T-helper 2 cell treated with Interferon-gamma antibody and Interleukin-4, amounts not matched to agents 5 μg/mL and 100 μg/mL, for 36 hours (primary cell): ENCODE measurements at regions not wholly inside any gene's neighbourhood (a gene's known extent, or its start where the extent isn't known, plus 50 kb on each side); places are given as distances from the start of the nearest gene placed in this dataset.
"Not testable (repeated sequence)": the region's sequence is repeated elsewhere in the genome, so short reads cannot be mapped to it uniquely, and the experiment has no call there.

ENCODE experiments used
- DNase-seq: peaks from one replicate; pipeline ENCODE4 v3.0.0; 2021; ENCODE audit warnings: low spot score
- H3K27ac Mint-ChIP-seq: one replicate; pipeline ENCODE4 v1.8.0; 2021; ENCODE audit warnings: mild to moderate bottlenecking, mixed read lengths
- H3K27me3 Mint-ChIP-seq: one replicate; pipeline ENCODE4 v1.8.0; 2021; ENCODE audit warnings: low read depth, mixed read lengths
- H3K36me3 Mint-ChIP-seq: one replicate; pipeline ENCODE4 v1.8.0; 2021; ENCODE audit warnings: low read depth, mixed read lengths
- H3K4me1 Mint-ChIP-seq: one replicate; pipeline ENCODE4 v1.8.0; 2021; ENCODE audit warnings: low read depth, mixed read lengths
- H3K4me3 Mint-ChIP-seq: one replicate; pipeline ENCODE4 v1.8.0; 2022; ENCODE audit warnings: mild to moderate bottlenecking, moderate library complexity, mixed read lengths
- H3K9me3 Mint-ChIP-seq: one replicate; pipeline ENCODE4 v1.8.0; 2021; ENCODE audit warnings: mixed read lengths

DNA sequence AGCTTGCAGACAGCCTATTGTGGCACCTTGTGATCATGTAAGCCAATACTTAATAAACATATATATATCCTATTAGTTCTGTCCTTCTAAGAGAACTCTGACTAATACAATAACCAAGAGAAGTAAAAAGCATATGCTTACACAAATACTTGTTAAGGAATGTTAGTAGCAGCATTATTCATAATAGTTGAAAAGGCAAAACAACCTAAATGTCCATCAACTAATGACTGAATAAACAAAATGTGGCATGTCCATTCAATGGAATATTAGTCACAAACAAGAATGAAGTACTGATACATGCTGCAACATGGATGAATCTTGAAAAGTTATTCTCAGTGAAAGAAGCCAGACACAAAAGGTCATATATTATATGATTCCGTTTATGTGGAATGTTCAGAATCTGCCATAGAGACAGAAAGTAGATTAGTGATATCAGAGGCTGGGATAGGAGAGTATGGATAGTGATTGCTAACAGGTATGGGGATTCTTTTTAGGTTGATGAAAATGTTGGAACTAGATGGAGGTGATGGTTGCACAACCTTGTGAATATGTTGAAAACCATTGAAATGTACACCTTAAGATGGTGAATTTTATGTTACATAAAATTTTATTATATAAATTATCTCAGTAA lies 112.5 kb upstream of the UNC5B start:
- Mint-ChIP-seq H3K4me1 (no peaks in the 10 kb centered on the region), H3K27me3 (peaks cover 23% of the 10 kb centered on the region), H3K9me3 (no peaks in the 10 kb centered on the region), H3K36me3 (no peaks in the 10 kb centered on the region), H3K4me3 (no peak overlapping the region), H3K27ac (no peak overlapping the region)
- no peak for DNase-seq

DNA sequence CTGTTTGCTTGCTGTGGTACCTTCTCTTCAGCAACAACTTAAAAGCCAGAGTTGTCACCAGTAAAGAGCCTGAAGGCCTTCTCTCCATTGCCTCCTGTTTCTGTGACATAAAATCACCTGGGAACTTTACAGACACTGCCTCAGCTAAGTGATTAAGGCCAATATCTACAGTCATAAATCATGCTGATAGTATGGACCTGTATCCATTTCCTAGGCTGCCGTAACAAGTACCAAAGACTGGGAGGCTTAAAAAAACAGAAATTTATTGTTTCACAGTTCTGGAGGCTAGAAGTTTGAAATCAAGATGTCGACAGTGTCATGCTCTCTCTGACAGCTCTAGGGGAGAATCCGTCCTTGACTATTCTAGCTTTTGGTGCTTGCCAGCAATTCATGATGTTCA lies 108.4 kb upstream of the UNC5B start:
- Mint-ChIP-seq H3K9me3 (no peaks in the 10 kb centered on the region), H3K27me3 (peaks cover 18% of the 10 kb centered on the region), H3K36me3 (no peaks in the 10 kb centered on the region), H3K4me3 (no peak overlapping the region), H3K27ac (no peak overlapping the region), H3K4me1 (peaks cover 4% of the 10 kb centered on the region)
- no peak for DNase-seq

DNA sequence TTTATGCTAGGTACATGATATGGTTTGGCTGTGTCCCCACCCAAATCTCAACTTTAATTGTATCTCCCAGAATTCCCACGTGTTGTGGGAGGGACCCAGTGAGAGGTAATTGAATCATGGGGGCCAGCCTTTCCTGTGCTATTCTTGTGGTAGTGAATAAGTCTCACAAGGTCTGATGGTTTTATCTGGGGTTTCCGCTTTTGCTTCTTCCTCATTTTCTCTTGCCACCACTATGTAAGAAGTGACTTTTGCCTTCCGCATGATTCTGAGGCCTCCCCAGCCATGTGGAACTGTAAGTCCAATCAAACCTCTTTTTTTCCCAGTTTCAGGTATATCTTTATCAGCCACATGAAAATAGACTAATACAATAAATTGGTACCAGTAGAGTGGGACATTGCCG lies 106.2 kb upstream of the UNC5B start:
- not testable (repeated sequence) for H3K27ac Mint-ChIP-seq, H3K36me3 Mint-ChIP-seq, DNase-seq, H3K4me3 Mint-ChIP-seq, H3K9me3 Mint-ChIP-seq, H3K4me1 Mint-ChIP-seq
- peaks cover 13% of the 10 kb centered on the region for H3K27me3 Mint-ChIP-seq

DNA sequence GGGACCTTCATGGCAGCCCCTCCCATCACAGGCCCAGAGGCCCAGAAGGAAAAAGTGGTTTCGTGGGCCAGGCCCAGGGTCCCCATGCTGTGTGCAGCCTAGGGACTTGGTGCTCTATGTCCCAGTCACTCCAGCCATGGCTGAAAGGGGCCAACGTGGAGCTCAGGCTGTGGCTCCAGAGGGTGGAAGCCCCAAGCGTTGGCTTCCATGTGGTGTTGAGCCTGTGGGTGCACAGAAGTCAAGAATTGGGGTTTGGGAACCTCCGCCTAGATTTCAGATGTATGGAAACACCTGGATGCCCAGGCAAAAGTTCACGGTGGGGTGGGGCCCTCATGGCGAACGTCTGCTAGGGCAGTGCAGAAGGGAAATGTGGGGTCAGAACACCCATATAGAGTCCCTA lies 105.3 kb upstream of the UNC5B start:
- H3K36me3 Mint-ChIP-seq, H3K9me3 Mint-ChIP-seq, H3K27ac Mint-ChIP-seq, H3K4me1 Mint-ChIP-seq, H3K4me3 Mint-ChIP-seq, DNase-seq: not testable (repeated sequence)
- peaks cover 16% of the 10 kb centered on the region for H3K27me3 Mint-ChIP-seq

DNA sequence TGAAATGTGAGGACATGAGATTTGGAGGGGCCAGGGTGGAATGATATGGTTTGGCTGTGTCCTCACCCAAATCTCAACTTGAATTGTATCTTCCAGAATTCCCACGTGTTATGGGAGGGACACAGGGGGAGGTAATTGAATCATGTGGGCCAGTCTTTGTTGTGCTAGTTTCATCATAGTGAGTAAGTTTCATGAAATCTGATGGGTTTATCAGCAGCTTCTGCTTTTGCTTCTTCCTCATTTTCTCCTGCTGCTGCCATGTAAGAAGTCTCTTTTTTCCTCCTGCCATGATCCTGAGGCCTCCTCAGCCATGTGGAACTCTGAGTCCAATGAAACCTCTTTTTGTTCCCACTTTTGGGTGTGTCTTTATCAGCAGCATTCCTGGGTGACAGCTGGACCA lies 104.3 kb upstream of the UNC5B start:
- not testable (repeated sequence) for H3K27ac Mint-ChIP-seq, DNase-seq, H3K9me3 Mint-ChIP-seq

DNA sequence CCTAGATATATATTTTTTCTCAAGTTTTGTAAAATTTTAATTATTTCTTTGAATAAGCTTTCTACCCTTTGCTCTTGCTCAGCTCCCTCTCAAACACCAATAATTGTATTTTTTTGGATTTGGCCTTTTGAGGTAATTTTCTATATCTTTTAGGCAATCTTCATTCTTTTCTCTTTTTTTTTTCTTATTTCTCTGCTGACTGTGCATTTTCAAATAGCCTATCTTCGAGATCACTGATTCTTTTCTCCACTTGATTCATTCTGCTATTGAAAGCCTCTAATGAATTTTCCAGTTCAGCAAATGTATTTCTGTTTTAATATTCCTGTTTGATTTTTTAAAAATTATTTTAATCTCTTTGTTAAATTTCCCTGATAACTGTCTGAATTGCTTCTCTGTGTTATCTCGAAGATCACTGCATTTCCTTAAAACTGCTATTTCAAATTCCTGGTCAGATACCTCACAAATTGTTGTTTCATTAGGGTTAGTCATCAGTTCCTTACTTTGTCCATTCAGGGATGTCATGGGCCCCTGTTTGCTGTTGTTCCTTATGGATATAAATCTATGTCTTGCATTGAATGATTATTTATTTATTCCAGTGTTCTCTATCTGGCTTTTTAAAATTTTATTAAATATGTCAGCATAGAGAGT lies 100.1 kb upstream of the UNC5B start:
- Mint-ChIP-seq H3K4me3 (no peak overlapping the region), H3K27me3 (peaks cover 13% of the 10 kb centered on the region), H3K27ac (no peak overlapping the region), H3K9me3 (peaks cover 14% of the 10 kb centered on the region), H3K4me1 (no peaks in the 10 kb centered on the region), H3K36me3 (no peaks in the 10 kb centered on the region)
- no peak for DNase-seq

More for the DNA sequence above, 104.3 kb upstream of the UNC5B start:
- H3K4me1 Mint-ChIP-seq, H3K4me3 Mint-ChIP-seq, H3K36me3 Mint-ChIP-seq: not testable (repeated sequence)
- peaks cover 16% of the 10 kb centered on the region for H3K27me3 Mint-ChIP-seq

DNA sequence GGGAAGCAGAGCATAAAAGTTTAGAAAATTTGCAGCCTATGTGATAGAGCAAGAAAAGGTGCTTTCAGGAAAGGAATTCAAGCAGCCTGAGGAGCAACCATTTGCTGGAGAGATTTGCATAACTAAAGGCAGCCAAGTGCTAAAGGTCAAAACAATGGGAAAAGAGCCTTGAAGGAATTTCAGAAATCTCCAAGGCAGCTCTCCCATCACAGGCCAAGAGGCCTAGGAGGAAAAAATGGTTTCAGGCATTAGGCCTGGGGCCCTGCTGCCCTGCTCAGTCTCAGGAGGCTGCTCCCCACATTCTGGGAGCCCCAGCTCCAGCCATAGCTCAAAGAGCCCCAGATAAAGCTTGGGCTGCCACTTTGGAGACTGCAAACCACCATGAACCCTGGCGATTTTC lies 95.9 kb upstream of the UNC5B start:
- Mint-ChIP-seq H3K27ac (no peak overlapping the region), H3K4me1 (no peaks in the 10 kb centered on the region), H3K36me3 (no peaks in the 10 kb centered on the region), H3K4me3 (no peak overlapping the region), H3K27me3 (peaks cover 10% of the 10 kb centered on the region), H3K9me3 (peaks cover 31% of the 10 kb centered on the region)
- DNase-seq: no peak

DNA sequence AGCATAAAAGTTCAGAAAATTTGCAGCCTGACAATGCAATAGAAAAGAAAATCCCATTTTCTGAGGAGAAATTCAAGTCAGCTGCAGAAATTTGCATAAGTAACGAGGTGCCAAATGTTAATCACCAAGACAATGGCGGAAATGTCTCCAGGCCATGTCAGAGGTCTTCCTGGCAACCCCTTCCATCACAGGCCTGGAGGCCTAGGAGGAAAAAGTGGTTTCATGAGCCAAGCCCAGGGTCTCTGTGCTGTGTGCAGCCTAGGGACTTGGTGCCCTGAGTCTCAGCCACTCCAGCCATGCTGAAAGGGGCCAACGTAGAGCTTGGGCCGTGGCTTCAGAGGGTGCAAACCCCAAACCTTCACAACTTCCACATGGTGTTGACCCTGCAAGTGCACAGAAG lies 94.8 kb upstream of the UNC5B start:
- not testable (repeated sequence) for H3K4me1 Mint-ChIP-seq, H3K4me3 Mint-ChIP-seq, H3K27ac Mint-ChIP-seq, H3K36me3 Mint-ChIP-seq, DNase-seq, H3K27me3 Mint-ChIP-seq
- H3K9me3 Mint-ChIP-seq: peaks cover 31% of the 10 kb centered on the region

DNA sequence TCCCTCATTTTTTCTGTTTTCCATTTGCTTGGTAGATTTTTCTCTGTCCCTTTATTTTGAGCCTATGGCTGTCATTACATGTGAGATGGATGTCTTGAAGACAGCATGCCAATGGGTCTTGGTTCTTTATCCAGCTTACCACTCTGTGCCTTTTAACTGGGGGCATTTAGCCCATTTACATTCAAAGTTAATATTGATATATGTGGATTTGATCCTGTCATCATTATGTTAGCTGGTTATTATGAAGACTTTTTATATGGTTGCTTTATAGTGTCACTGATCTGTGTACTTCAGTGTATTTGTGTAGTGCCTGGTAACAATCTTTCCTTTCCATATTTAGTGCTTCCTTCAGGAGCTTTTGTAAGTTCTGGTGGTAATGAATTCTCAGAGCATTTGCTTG lies 89.3 kb upstream of the UNC5B start:
- H3K27me3 Mint-ChIP-seq: peaks cover 18% of the 10 kb centered on the region
- no peaks in the 10 kb centered on the region for H3K36me3 Mint-ChIP-seq
- DNase-seq: no peak
- H3K4me1 Mint-ChIP-seq: no peaks in the 10 kb centered on the region
- H3K27ac Mint-ChIP-seq: no peak overlapping the region
- H3K9me3 Mint-ChIP-seq: peaks cover 15% of the 10 kb centered on the region
- no peak overlapping the region for H3K4me3 Mint-ChIP-seq

DNA sequence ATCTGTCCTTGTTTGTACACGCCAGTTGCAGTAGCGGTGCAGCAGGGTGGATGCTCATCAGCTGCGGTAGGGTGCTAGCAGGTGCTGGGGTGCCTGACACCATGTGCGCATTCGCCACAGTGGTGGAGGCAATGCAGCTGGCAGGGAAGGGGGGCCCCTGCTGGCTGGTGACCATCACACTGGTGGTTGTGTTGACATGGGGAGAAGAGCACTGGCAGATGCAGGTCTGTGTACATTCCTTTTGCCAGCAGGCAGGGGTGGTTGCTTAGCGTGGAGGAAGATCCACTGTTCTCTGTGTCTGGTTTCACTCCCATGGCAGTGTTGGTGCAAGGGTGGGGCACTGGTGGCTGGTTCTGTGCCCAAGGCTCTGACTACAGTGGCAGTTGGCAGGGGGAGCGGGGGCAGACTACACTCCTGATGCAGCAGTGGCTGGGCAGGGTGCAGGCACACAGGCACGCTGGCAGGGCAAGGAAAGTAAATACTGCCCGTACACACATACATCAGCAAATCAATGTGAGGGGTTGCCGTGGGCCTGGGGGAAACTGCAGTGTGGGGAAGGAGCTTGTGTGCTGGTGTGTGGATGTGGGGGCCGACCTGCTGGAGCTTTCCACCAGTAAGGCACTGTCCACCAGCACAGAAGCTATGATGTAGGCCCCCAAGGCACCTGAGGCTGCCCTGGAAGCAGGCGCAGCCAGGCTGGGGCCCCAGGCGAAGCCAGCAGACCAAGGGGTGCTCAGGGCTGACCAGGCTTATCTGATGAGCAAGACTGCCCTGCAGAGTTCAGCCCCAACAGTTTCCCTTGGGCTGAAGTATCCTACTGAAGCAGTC lies 87.2 kb upstream of the UNC5B start:
- H3K4me3 Mint-ChIP-seq: no peak overlapping the region
- peaks cover 29% of the 10 kb centered on the region for H3K27me3 Mint-ChIP-seq
- H3K9me3 Mint-ChIP-seq: peaks cover 10% of the 10 kb centered on the region

DNA sequence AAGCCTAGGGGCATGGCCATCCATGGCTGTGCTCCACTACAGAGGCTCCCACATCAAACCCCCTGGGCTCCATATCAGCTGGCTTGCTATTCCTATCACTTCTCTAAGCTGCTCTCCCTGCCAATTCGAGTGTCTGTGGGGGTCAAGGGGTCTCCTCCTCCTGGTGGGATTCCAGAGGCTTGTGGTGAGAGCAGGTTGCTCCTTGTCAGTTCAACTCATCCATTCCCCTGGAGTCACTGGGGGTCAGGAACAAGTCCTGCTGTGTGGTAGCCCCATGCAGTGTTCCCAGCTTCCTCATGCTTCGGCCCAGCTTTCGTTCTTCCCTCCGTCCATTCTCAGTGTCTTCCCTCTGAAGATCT lies 86.6 kb upstream of the UNC5B start:
- H3K9me3 Mint-ChIP-seq: peaks cover 4% of the 10 kb centered on the region
- H3K27me3 Mint-ChIP-seq: peaks cover 31% of the 10 kb centered on the region
- no peak overlapping the region for H3K27ac Mint-ChIP-seq
- no peak overlapping the region for H3K4me3 Mint-ChIP-seq
- peaks cover 6% of the 10 kb centered on the region for H3K4me1 Mint-ChIP-seq
- no peaks in the 10 kb centered on the region for H3K36me3 Mint-ChIP-seq
- DNase-seq: no peak

More for the DNA sequence above, 87.2 kb upstream of the UNC5B start:
- Mint-ChIP-seq H3K36me3 (no peaks in the 10 kb centered on the region), H3K4me1 (peaks cover 6% of the 10 kb centered on the region), H3K27ac (no peak overlapping the region)
- no peak for DNase-seq

DNA sequence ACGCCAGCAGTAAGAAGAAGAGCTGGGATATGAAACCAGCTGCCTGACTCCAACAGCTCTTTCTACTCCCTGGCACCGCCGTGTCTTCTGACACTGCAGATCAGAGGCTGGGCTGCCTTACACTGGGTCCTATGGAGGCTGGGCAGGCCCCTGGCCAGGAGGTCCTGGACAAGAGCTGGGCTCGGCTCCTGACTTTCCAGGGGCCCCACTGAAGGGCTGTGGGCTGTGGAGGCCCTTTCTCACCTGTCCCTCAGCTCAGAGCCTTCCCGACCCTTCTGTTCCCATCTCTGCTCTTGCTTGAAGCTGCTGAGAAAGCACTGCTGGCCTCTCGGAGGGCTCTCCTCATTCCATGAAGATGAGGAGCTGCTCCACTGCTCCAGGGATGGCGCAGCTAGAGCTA lies 85.9 kb upstream of the UNC5B start:
- Mint-ChIP-seq H3K9me3 (no peaks in the 10 kb centered on the region), H3K4me1 (peaks cover 6% of the 10 kb centered on the region), H3K27me3 (peaks cover 24% of the 10 kb centered on the region), H3K4me3 (no peak overlapping the region), H3K36me3 (no peaks in the 10 kb centered on the region), H3K27ac (no peak overlapping the region)
- DNase-seq: no peak

DNA sequence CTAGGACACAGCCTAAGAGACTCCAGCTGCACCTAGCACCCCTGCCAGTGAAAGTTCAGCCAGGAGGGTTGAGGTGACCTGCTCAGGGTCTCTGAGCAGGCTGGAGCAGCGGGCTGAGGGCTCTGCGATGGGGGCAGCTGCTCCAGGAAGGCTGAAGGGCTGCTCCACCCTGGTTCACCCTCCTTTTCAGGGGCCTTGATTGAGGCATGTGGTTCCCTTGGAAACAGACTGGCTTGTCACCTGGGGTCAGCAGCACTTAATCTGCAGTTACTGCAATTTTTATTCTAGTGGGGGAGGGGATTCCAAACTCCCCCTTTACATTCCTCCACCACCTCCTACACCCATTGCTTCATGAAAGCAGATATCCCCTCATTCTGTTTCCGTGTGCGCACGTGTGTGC lies 85.3 kb upstream of the UNC5B start:
- Mint-ChIP-seq H3K4me1 (peaks cover 6% of the 10 kb centered on the region), H3K4me3 (no peak overlapping the region), H3K9me3 (no peaks in the 10 kb centered on the region), H3K36me3 (no peaks in the 10 kb centered on the region), H3K27ac (no peak overlapping the region), H3K27me3 (peaks cover 24% of the 10 kb centered on the region)
- no peak for DNase-seq

DNA sequence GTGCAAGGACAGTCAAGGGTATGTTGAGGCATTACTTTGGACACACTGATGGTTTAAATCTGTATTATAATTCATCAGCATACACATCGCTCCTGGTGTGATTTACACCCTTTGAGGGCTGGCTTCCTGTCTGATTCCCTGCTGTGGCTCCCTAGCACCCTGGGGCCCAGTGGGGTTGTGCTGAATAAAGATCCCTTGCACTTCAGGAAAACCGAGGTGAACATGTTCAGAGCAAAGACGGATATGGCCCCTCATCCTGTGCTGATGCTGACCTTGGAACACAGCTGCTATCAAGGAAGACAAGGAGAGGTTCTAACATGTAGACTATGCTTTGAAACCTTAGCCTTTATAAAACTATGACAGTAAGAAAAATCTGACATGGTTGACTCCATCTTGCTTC lies 84.6 kb upstream of the UNC5B start:
- DNase-seq: no peak
- no peak overlapping the region for H3K27ac Mint-ChIP-seq
- peaks cover 21% of the 10 kb centered on the region for H3K27me3 Mint-ChIP-seq
- H3K4me3 Mint-ChIP-seq: no peak overlapping the region
- no peaks in the 10 kb centered on the region for H3K9me3 Mint-ChIP-seq
- H3K4me1 Mint-ChIP-seq: peaks cover 6% of the 10 kb centered on the region
- H3K36me3 Mint-ChIP-seq: no peaks in the 10 kb centered on the region
